Neural progenitor cell (in vitro differentiated cells): ENCODE measurements at regions not wholly inside any gene's neighbourhood (a gene's known extent, or its start where the extent isn't known, plus 50 kb on each side); places are given as distances from the start of the nearest gene placed in this dataset.

Experiments
- CTCF ChIP-seq: fragments of 200-600 bp; sonication (generic); IDR thresholded peaks from 2 replicates; pipeline ENCODE4 v1.5.1; 2017; ENCODE audit warnings: antibody characterized with exemption, mild to moderate bottlenecking
- EZH2 ChIP-seq: fragments of 200-600 bp; sonication (generic); IDR thresholded peaks from 2 replicates; pipeline ENCODE4 v1.6.1; 2017; ENCODE audit warnings: antibody characterized with exemption, mild to moderate bottlenecking, moderate library complexity
- EZH2phosphoT487 ChIP-seq: fragments of 200-600 bp; sonication (generic); IDR thresholded peaks from 2 replicates; pipeline ENCODE4 v1.6.1; 2017; ENCODE audit warnings: antibody characterized with exemption

GRCh38 chr7:91796122-91796521 lies 84.4 kb downstream of the MTERF1 start:
- no peak for TF ChIP-seq CTCF
- no peak for TF ChIP-seq EZH2
- no peak for TF ChIP-seq EZH2phosphoT487
